Peyer's patch (tissue), 4 donors: ENCODE measurements at regions not wholly inside any gene's neighbourhood (a gene's known extent, or its start where the extent isn't known, plus 50 kb on each side); places are given as distances from the start of the nearest gene placed in this dataset.

Source experiments
- POLR2A ChIP-seq, 2 donors: fragments of 450-650 bp; IDR thresholded peaks; one replicate each; pipeline ENCODE4 v1.5.1; 2017; ENCODE audit warnings: antibody characterized with exemption in 2 of 2, mild to moderate bottlenecking in 2 of 2, moderate library complexity in 2 of 2
- TF ChIP-seq, protein P1 (sequence below), 6 experiments: fragments of 450-650 bp in 4 of 6; fragments of 200-600 bp in 2 of 6; sonication (generic) in 1 of 6; IDR thresholded peaks; one replicate each; pipeline ENCODE4 v1.5.1; 2017 to 2019; ENCODE audit warnings: antibody characterized with exemption in 6 of 6, mild to moderate bottlenecking in 3 of 6, moderate library complexity in 1 of 6

DNA sequence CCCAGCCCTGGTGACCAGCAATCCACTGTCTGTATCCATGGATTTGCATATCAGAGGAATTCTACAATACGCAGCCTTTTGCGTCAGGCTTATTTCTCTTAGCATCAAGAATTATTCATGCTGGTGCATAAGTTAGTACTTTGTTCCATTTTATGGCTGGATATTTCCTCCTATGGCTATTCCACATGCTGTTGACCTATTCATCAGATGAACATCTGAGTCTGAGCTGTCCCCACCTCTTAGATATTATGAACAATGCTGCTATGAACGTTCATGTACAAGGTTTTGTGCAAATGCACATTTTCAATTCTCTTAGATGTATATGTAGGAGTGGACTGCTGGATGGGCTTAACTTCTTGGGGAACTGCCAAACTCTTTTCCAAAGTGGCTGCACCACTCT lies 79.0 kb upstream of the CST7 start:
- TF ChIP-seq, protein P1, sequence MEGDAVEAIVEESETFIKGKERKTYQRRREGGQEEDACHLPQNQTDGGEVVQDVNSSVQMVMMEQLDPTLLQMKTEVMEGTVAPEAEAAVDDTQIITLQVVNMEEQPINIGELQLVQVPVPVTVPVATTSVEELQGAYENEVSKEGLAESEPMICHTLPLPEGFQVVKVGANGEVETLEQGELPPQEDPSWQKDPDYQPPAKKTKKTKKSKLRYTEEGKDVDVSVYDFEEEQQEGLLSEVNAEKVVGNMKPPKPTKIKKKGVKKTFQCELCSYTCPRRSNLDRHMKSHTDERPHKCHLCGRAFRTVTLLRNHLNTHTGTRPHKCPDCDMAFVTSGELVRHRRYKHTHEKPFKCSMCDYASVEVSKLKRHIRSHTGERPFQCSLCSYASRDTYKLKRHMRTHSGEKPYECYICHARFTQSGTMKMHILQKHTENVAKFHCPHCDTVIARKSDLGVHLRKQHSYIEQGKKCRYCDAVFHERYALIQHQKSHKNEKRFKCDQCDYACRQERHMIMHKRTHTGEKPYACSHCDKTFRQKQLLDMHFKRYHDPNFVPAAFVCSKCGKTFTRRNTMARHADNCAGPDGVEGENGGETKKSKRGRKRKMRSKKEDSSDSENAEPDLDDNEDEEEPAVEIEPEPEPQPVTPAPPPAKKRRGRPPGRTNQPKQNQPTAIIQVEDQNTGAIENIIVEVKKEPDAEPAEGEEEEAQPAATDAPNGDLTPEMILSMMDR (IDR thresholded peaks at IDR 0.05): no peak
- TF ChIP-seq POLR2A (IDR thresholded peaks at IDR 0.05): no peak
